Small intestine (tissue), 7 donors: ENCODE measurements at regions not wholly inside any gene's neighbourhood (a gene's known extent, or its start where the extent isn't known, plus 50 kb on each side); places are given as distances from the start of the nearest gene placed in this dataset.
A peak's percentile ranks its signal among the peaks of the same experiment; 100 is the strongest.
"Not testable (repeated sequence)": the region's sequence is repeated elsewhere in the genome, so short reads cannot be mapped to it uniquely, and the experiment has no call there.

ENCODE experiments used
- DNase-seq, 2 donors: peaks; one replicate each; pipeline versions ENCODE4 v3.0.0 to v3.0.0-alpha.2; 2013
- FAIRE-seq: peaks from 2 replicates; lab custom pipeline; 2012; peaks lifted over from hg19 to GRCh38; lab: Jason Lieb, UNC
- H3K27ac ChIP-seq, 3 donors: one replicate each; pipeline ENCODE4 v1.5.1; 2013; ENCODE audit warnings: low read length in 2 of 3, mild to moderate bottlenecking in 2 of 3, control low read depth in 1 of 3, inconsistent platforms in 1 of 3, low read depth in 1 of 3, moderate library complexity in 1 of 3
- H3K27me3 ChIP-seq, 3 donors: one replicate each; pipeline ENCODE4 v1.6.1; 2013; ENCODE audit warnings: low read length in 3 of 3, inconsistent platforms in 1 of 3; ENCODE audit not compliant: control insufficient read depth in 3 of 3, insufficient read depth in 3 of 3
- H3K36me3 ChIP-seq, 3 donors: one replicate each; pipeline ENCODE4 v1.6.1; 2013; ENCODE audit warnings: low read length in 3 of 3, inconsistent platforms in 1 of 3, low read depth in 1 of 3, mild to moderate bottlenecking in 1 of 3, moderate library complexity in 1 of 3; ENCODE audit not compliant: control insufficient read depth in 3 of 3, insufficient read depth in 2 of 3
- H3K4me1 ChIP-seq, 3 donors: one replicate each; pipeline ENCODE4 v1.6.1; 2013; ENCODE audit warnings: low read length in 2 of 3, inconsistent platforms in 1 of 3, low read depth in 1 of 3, mild to moderate bottlenecking in 1 of 3, moderate library complexity in 1 of 3; ENCODE audit not compliant: control insufficient read depth in 3 of 3, insufficient read depth in 2 of 3
- H3K4me3 ChIP-seq, 3 donors: one replicate each; pipeline ENCODE4 v1.5.1; 2013; ENCODE audit warnings: low read length in 3 of 3, control low read depth in 1 of 3, inconsistent platforms in 1 of 3, low read depth in 1 of 3, mild to moderate bottlenecking in 1 of 3, moderate library complexity in 1 of 3
- H3K9me3 ChIP-seq, 2 donors: one replicate each; pipeline ENCODE4 v1.6.1; 2013; ENCODE audit warnings: low read depth in 1 of 2, low read length in 1 of 2; ENCODE audit not compliant: control insufficient read depth in 2 of 2, insufficient read depth in 1 of 2
- WGBS, 3 donors: extraction: QIAGEN DNeasy Blood & Tissue Kit; methylation state at CpG; one replicate each; pipeline ENCODE4 v1.1.7; 2013; 5-methylcytosine and 5-hydroxymethylcytosine counted together
- donor health status: healthy with polysubstance abuse.
- donor health status: control.
- donor health status: control.
- donor health status: Bipolar disorder and iron deficiency.
- donor health status: healthy.

- Histone ChIP-seq H3K9me3 (no peaks in the 10 kb centered on the region), H3K4me3 (no peak overlapping the region), H3K27me3 (peaks cover 0 to 4% (median under 1%) of the 10 kb centered on the region in 3 donors), H3K27ac (no peak overlapping the region), H3K36me3 (no peaks in the 10 kb centered on the region), H3K4me1 (peaks cover 0 to 5% (median 2%) of the 10 kb centered on the region in 3 donors)
- no peak for FAIRE-seq
- no peak for DNase-seq
- 68 to 94% (median 85%) methylated on average over 2 of the region's 2 CpGs for WGBS, 3 donors
Observed at GRCh38 chr11:36748836-36749235, 150.8 kb upstream of the RAG2 start.

- H3K36me3 ChIP-seq, result no peaks in the 10 kb centered on the region
- no peak overlapping the region for H3K4me3 ChIP-seq
- no peak overlapping the region for H3K27ac ChIP-seq
- DNase-seq, result peak; percentile 89 to 94
- H3K27me3 ChIP-seq, result peaks cover 0 to 4% (median 2%) of the 10 kb centered on the region in 3 donors
- 25 to 42% (median 30%) methylated on average over 7 of the region's 7 CpGs for WGBS, 3 donors
- H3K4me1 ChIP-seq, result peaks cover 0 to 5% (median 2%) of the 10 kb centered on the region in 3 donors
- H3K9me3 ChIP-seq, result no peaks in the 10 kb centered on the region
- FAIRE-seq, result no peak
Observed at GRCh38 chr11:36746886-36747710, 149.1 kb upstream of the RAG2 start.

GRCh38 chr11:36744375-36745168 lies 146.5 kb upstream of the RAG2 start:
- no peak overlapping the region for H3K4me3 ChIP-seq
- H3K9me3 ChIP-seq, result no peaks in the 10 kb centered on the region
- no peaks in the 10 kb centered on the region for H3K36me3 ChIP-seq
- WGBS, 3 donors, result 26 to 38% (median 30%) methylated on average over 11 of the region's 11 CpGs
- H3K4me1 ChIP-seq, result no peaks in the 10 kb centered on the region
- FAIRE-seq (no peak), DNase-seq (peak; percentile 55 to 65)
- H3K27ac ChIP-seq, result no peak overlapping the region
- peaks cover 0 to 4% (median 2%) of the 10 kb centered on the region in 3 donors for H3K27me3 ChIP-seq

- H3K9me3 ChIP-seq, result no peaks in the 10 kb centered on the region
- DNase-seq, result no peak
- FAIRE-seq, result no peak
- no peaks in the 10 kb centered on the region for H3K4me1 ChIP-seq
- no peaks in the 10 kb centered on the region for H3K36me3 ChIP-seq
- peaks cover 0 to 4% (median 2%) of the 10 kb centered on the region in 3 donors for H3K27me3 ChIP-seq
- WGBS, 3 donors, result 75 to 83% (median 77%) methylated on average over 2 of the region's 2 CpGs
- H3K27ac ChIP-seq, result no peak overlapping the region
- no peak overlapping the region for H3K4me3 ChIP-seq
Observed at GRCh38 chr11:36743039-36743438, 145.0 kb upstream of the RAG2 start.

GRCh38 chr11:36741515-36741914 lies 143.5 kb upstream of the RAG2 start:
- Histone ChIP-seq H3K4me1 (no peaks in the 10 kb centered on the region), H3K27me3 (peaks cover 0 to 6% (median 2%) of the 10 kb centered on the region in 3 donors), H3K27ac (no peak overlapping the region), H3K9me3 (no peaks in the 10 kb centered on the region), H3K4me3 (no peak overlapping the region), H3K36me3 (no peaks in the 10 kb centered on the region)
- FAIRE-seq, result no peak
- no peak for DNase-seq

- H3K27me3 ChIP-seq, result peaks cover 0 to 6% (median 0%) of the 10 kb centered on the region in 3 donors
- WGBS, 3 donors, result 35 to 38% (median 35%) methylated on average over 3 of the region's 3 CpGs
- DNase-seq, result no peak
- H3K36me3 ChIP-seq, result no peaks in the 10 kb centered on the region
- H3K4me1 ChIP-seq, result no peaks in the 10 kb centered on the region
- no peak overlapping the region for H3K27ac ChIP-seq
- no peaks in the 10 kb centered on the region for H3K9me3 ChIP-seq
- FAIRE-seq, result no peak
- H3K4me3 ChIP-seq, result no peak overlapping the region
Observed at GRCh38 chr11:36738292-36738861, 140.3 kb upstream of the RAG2 start.

- 80 to 88% (median 86%) methylated on average over 3 of the region's 3 CpGs for WGBS, 3 donors
- H3K27me3 ChIP-seq, result peaks cover 0 to 6% (median 0%) of the 10 kb centered on the region in 3 donors
- H3K27ac ChIP-seq, result no peak overlapping the region
- no peak overlapping the region for H3K4me3 ChIP-seq
- FAIRE-seq, result no peak
- no peaks in the 10 kb centered on the region for H3K36me3 ChIP-seq
- H3K9me3 ChIP-seq, result no peaks in the 10 kb centered on the region
- DNase-seq, result no peak
- no peaks in the 10 kb centered on the region for H3K4me1 ChIP-seq
Observed at GRCh38 chr11:36736103-36736502, 138.1 kb upstream of the RAG2 start.

- H3K27ac ChIP-seq, FAIRE-seq, H3K4me1 ChIP-seq, DNase-seq, H3K4me3 ChIP-seq, H3K9me3 ChIP-seq, H3K27me3 ChIP-seq, H3K36me3 ChIP-seq: not testable (repeated sequence)
- 89 to 94% (median 92%) methylated on average over 10 of the region's 10 CpGs for WGBS, 3 donors
Observed at GRCh38 chr11:36733721-36734120, 135.7 kb upstream of the RAG2 start.
